ENCODE measurements at regions not wholly inside any gene's neighbourhood (a gene's known extent, or its start where the extent isn't known, plus 50 kb on each side); places are given as distances from the start of the nearest gene placed in this dataset.

DNA sequence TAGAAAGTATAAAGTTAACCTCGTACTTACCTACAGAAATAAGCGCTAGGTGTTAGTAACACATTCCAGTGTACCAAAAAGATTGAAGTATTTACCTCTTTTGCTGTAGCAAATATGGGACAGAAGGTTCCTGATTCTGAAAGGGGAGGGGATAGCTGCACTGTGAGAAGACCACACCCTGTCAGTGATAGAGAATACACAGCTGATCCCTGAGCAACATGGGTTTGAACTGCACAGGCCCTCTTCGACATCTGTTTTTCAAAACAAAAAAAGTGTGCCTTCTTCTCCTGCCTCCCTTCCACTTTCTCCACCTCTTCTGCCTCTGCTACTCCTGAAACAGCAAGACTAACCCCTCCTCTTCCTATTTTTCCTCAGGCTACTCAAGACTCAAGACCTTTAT, 201.8 kb upstream of the SLIT2 start:
- WGBS (ENCODE audit: insufficient coverage) = 91% methylated on average over 1 of the region's 3 CpGs
- no peaks in the 10 kb centered on the region for H3K9me3 ChIP-seq (replicated peaks in 1 of 2; ENCODE audit: control insufficient read depth in 1 of 2, insufficient read depth in 1 of 2, low read length in 2 of 2)
- no peak for DNase-seq
- no peaks in the 10 kb centered on the region for H3K79me2 ChIP-seq (ENCODE audit: insufficient read depth, low read length)
- intact Hi-C loops (cut with micrococcal nuclease) = no loop called here
- H4K20me1 ChIP-seq (ENCODE audit: insufficient read depth, low read length) = no peaks in the 10 kb centered on the region
- TF ChIP-seq, protein P1, sequence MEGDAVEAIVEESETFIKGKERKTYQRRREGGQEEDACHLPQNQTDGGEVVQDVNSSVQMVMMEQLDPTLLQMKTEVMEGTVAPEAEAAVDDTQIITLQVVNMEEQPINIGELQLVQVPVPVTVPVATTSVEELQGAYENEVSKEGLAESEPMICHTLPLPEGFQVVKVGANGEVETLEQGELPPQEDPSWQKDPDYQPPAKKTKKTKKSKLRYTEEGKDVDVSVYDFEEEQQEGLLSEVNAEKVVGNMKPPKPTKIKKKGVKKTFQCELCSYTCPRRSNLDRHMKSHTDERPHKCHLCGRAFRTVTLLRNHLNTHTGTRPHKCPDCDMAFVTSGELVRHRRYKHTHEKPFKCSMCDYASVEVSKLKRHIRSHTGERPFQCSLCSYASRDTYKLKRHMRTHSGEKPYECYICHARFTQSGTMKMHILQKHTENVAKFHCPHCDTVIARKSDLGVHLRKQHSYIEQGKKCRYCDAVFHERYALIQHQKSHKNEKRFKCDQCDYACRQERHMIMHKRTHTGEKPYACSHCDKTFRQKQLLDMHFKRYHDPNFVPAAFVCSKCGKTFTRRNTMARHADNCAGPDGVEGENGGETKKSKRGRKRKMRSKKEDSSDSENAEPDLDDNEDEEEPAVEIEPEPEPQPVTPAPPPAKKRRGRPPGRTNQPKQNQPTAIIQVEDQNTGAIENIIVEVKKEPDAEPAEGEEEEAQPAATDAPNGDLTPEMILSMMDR (IDR thresholded peaks at IDR 0.05) = no peak
- H3K4me2 ChIP-seq (replicated peaks; ENCODE audit: extremely low read depth, low read length, poor library complexity, severe bottlenecking) = no peak overlapping the region
- Mint-ChIP-seq H3K4me3 (no peak overlapping the region), H3K9me3 (peaks cover 0 to 2% (median 0%) of the 10 kb centered on the region in 7 donors), H3K36me3 (no peaks in the 10 kb centered on the region), H3K27ac (no peak overlapping the region), H3K27me3 (ENCODE audit: low read depth in 3 of 3) (no peaks in the 10 kb centered on the region), H3K4me1 (no peaks in the 10 kb centered on the region)
- H3K4me3 ChIP-seq (replicated peaks in 1 of 3; ENCODE audit: low read depth in 2 of 3, low read length in 3 of 3) = no peak overlapping the region
- H2AFZ ChIP-seq (ENCODE audit: insufficient read depth, low read depth, low read length, poor library complexity, severe bottlenecking) = no peak overlapping the region
- H3K27me3 ChIP-seq (ENCODE audit: control insufficient read depth in 2 of 2, insufficient read depth in 2 of 2, low read length in 2 of 2) = no peaks in the 10 kb centered on the region
- H3K36me3 ChIP-seq (replicated peaks in 1 of 2; ENCODE audit: control insufficient read depth in 1 of 2, insufficient read depth in 2 of 2, low read length in 2 of 2) = no peaks in the 10 kb centered on the region
- no peaks in the 10 kb centered on the region for H3K4me1 ChIP-seq (ENCODE audit: control insufficient read depth in 1 of 2, insufficient read depth in 2 of 2, low read length in 2 of 2)
- H3K9ac ChIP-seq (ENCODE audit: insufficient read depth, low read length, poor library complexity, severe bottlenecking) = no peak overlapping the region
- no peak overlapping the region for H3K27ac ChIP-seq (ENCODE audit: low read depth in 1 of 2, low read length in 2 of 2)

DNA sequence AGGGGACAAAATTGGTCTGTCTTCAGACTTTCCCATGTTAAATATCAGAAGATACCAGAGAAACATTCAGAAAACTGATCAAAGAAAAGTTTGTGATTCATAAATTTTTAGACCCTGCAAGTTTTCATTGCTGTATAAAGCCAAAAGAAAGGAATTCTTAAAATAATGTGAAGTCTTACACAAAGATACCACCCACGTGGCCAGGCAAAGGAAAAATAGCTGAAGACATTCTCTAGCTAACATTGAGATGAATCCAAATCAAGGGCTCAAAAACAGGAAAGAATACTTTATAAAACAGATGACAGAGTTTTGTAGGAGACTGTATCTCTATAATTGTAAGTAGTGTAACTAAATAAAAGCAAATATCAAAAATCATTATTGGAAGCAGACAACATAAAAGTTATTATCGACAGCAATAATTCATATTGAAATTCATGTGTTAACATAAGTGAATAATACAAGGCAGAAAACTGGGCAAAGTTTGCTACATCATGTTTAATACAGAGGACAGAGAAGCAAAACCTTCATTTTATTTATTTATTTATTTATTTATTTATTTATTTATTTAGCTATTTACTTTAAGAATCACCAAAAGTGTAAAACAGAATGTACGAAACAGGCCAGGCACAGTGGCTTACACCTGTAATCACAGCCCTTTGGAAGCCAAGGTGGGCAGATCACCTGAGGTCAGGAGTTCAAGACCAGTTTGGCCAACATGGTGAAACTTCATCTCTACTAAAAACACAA, 204.6 kb upstream of the SLIT2 start:
- no peak overlapping the region for H3K4me3 ChIP-seq (replicated peaks in 1 of 3; ENCODE audit: low read depth in 2 of 3, low read length in 3 of 3)
- no peaks in the 10 kb centered on the region for H3K36me3 ChIP-seq (replicated peaks in 1 of 2; ENCODE audit: control insufficient read depth in 1 of 2, insufficient read depth in 2 of 2, low read length in 2 of 2)
- H3K4me1 Mint-ChIP-seq = no peaks in the 10 kb centered on the region
- H3K9me3 ChIP-seq (replicated peaks in 1 of 2; ENCODE audit: control insufficient read depth in 1 of 2, insufficient read depth in 1 of 2, low read length in 2 of 2) = no peaks in the 10 kb centered on the region
- intact Hi-C loops (cut with micrococcal nuclease) = no loop called here
- no peak overlapping the region for H3K4me2 ChIP-seq (replicated peaks; ENCODE audit: extremely low read depth, low read length, poor library complexity, severe bottlenecking)
- H3K36me3 Mint-ChIP-seq = no peaks in the 10 kb centered on the region
- no peak overlapping the region for H3K4me3 Mint-ChIP-seq
- H3K4me1 ChIP-seq (ENCODE audit: control insufficient read depth in 1 of 2, insufficient read depth in 2 of 2, low read length in 2 of 2) = no peaks in the 10 kb centered on the region
- H3K79me2 ChIP-seq (ENCODE audit: insufficient read depth, low read length) = no peaks in the 10 kb centered on the region
- H3K27ac ChIP-seq (ENCODE audit: low read depth in 1 of 2, low read length in 2 of 2) = no peak overlapping the region
- no peak overlapping the region for H2AFZ ChIP-seq (ENCODE audit: insufficient read depth, low read depth, low read length, poor library complexity, severe bottlenecking)
- H3K27me3 ChIP-seq (ENCODE audit: control insufficient read depth in 2 of 2, insufficient read depth in 2 of 2, low read length in 2 of 2) = no peaks in the 10 kb centered on the region
- H4K20me1 ChIP-seq (ENCODE audit: insufficient read depth, low read length) = no peaks in the 10 kb centered on the region
- no peak overlapping the region for H3K27ac Mint-ChIP-seq
- TF ChIP-seq, protein P1 (IDR thresholded peaks at IDR 0.05) = no peak
- H3K9me3 Mint-ChIP-seq = peaks cover 0 to 2% (median 0%) of the 10 kb centered on the region in 7 donors
- no CpG with 5 or more reads among the region's 3 CpGs for WGBS (ENCODE audit: insufficient coverage)
- H3K27me3 Mint-ChIP-seq (ENCODE audit: low read depth in 3 of 3) = no peaks in the 10 kb centered on the region
- DNase-seq = no peak
- no peak overlapping the region for H3K9ac ChIP-seq (ENCODE audit: insufficient read depth, low read length, poor library complexity, severe bottlenecking)
